RWPE2 (cell line): ENCODE measurements at regions not wholly inside any gene's neighbourhood (a gene's known extent, or its start where the extent isn't known, plus 50 kb on each side); places are given as distances from the start of the nearest gene placed in this dataset.

Experiments
- ATAC-seq: fragments of 200-7000 bp; cut with Tn5 transposase; 3 replicates; pipeline ENCODE4 v1.9.1; 2021; ENCODE audit warnings: low read depth
- DNase-seq: peaks from one replicate; pipeline ENCODE4 v3.0.0-alpha.2; 2020; ENCODE audit warnings: low spot score
- H3K27ac ChIP-seq: fragments of 450-650 bp; 2 replicates; pipeline ENCODE4 v1.5.1; 2017; ENCODE audit warnings: mild to moderate bottlenecking; ENCODE audit not compliant: poor library complexity, severe bottlenecking
- H3K27me3 ChIP-seq: fragments of 250-450 bp; sonication (Bioruptor Pico); 2 replicates; pipeline ENCODE4 v1.5.1; 2021; ENCODE audit warnings: mild to moderate bottlenecking, moderate library complexity; ENCODE audit not compliant: insufficient read depth, poor library complexity, severe bottlenecking
- H3K36me3 ChIP-seq: fragments of 250-450 bp; sonication (Bioruptor Pico); 2 replicates; pipeline ENCODE4 v1.5.1; 2020; ENCODE audit warnings: low read depth, mild to moderate bottlenecking, moderate library complexity
- H3K4me1 ChIP-seq: fragments of 250-450 bp; sonication (Bioruptor Pico); 2 replicates; pipeline ENCODE4 v1.5.1; 2021; ENCODE audit warnings: mild to moderate bottlenecking, moderate library complexity; ENCODE audit not compliant: insufficient read depth, poor library complexity, severe bottlenecking
- H3K4me3 ChIP-seq: fragments of 250-450 bp; sonication (Bioruptor Pico); 2 replicates; pipeline ENCODE4 v1.5.1; 2021; ENCODE audit warnings: mild to moderate bottlenecking, moderate library complexity; ENCODE audit not compliant: severe bottlenecking
- H3K9me3 ChIP-seq: fragments of 250-450 bp; sonication (Bioruptor Pico); 2 replicates; pipeline ENCODE4 v1.5.1; 2021; ENCODE audit warnings: mild to moderate bottlenecking, moderate library complexity; ENCODE audit not compliant: severe bottlenecking
- TF ChIP-seq, protein P1 (sequence below): fragments of 450-650 bp; IDR thresholded peaks from one replicate; pipeline ENCODE4 v1.5.1; 2017; ENCODE audit warnings: mild to moderate bottlenecking, moderate library complexity; ENCODE audit not compliant: poor library complexity, severe bottlenecking

GRCh38 chr6:166683477-166683876, 56.4 kb upstream of the RPS6KA2 start:
- H3K36me3 ChIP-seq: no peaks in the 10 kb centered on the region
- H3K4me3 ChIP-seq: no peak overlapping the region
- ATAC-seq (peak; percentile 63; the same call in 1 of the 3 replicates), DNase-seq (peak; percentile 34)
- H3K9me3 ChIP-seq: no peaks in the 10 kb centered on the region
- H3K4me1 ChIP-seq: peaks cover 9% of the 10 kb centered on the region
- TF ChIP-seq, protein P1, sequence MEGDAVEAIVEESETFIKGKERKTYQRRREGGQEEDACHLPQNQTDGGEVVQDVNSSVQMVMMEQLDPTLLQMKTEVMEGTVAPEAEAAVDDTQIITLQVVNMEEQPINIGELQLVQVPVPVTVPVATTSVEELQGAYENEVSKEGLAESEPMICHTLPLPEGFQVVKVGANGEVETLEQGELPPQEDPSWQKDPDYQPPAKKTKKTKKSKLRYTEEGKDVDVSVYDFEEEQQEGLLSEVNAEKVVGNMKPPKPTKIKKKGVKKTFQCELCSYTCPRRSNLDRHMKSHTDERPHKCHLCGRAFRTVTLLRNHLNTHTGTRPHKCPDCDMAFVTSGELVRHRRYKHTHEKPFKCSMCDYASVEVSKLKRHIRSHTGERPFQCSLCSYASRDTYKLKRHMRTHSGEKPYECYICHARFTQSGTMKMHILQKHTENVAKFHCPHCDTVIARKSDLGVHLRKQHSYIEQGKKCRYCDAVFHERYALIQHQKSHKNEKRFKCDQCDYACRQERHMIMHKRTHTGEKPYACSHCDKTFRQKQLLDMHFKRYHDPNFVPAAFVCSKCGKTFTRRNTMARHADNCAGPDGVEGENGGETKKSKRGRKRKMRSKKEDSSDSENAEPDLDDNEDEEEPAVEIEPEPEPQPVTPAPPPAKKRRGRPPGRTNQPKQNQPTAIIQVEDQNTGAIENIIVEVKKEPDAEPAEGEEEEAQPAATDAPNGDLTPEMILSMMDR: no peak
- no peak overlapping the region for H3K27ac ChIP-seq
- H3K27me3 ChIP-seq: no peaks in the 10 kb centered on the region

GRCh38 chr6:166679566-166679965, 52.5 kb upstream of the RPS6KA2 start:
- no peaks in the 10 kb centered on the region for H3K9me3 ChIP-seq
- peaks cover 9% of the 10 kb centered on the region for H3K4me1 ChIP-seq
- no peak overlapping the region for H3K4me3 ChIP-seq
- TF ChIP-seq, protein P1: no peak
- H3K36me3 ChIP-seq: no peaks in the 10 kb centered on the region
- DNase-seq: peak; percentile 46
- no peaks in the 10 kb centered on the region for H3K27me3 ChIP-seq
- H3K27ac ChIP-seq: no peak overlapping the region
- ATAC-seq: no peak

GRCh38 chr6:166678426-166678825, 51.4 kb upstream of the RPS6KA2 start:
- Histone ChIP-seq H3K4me1 (peaks cover 5% of the 10 kb centered on the region), H3K36me3 (no peaks in the 10 kb centered on the region), H3K27me3 (no peaks in the 10 kb centered on the region), H3K4me3 (no peak overlapping the region), H3K9me3 (no peaks in the 10 kb centered on the region), H3K27ac (no peak overlapping the region)
- DNase-seq: peak; percentile 12
- TF ChIP-seq, protein P1: no peak
- ATAC-seq: peak; percentile 52; the same call in 1 of the 3 replicates

GRCh38 chr6:166677941-166678340, 50.9 kb upstream of the RPS6KA2 start:
- TF ChIP-seq, protein P1: no peak
- Histone ChIP-seq H3K27me3 (no peaks in the 10 kb centered on the region), H3K9me3 (no peaks in the 10 kb centered on the region), H3K4me3 (no peak overlapping the region), H3K27ac (no peak overlapping the region), H3K36me3 (no peaks in the 10 kb centered on the region), H3K4me1 (peaks cover under 1% of the 10 kb centered on the region)
- DNase-seq (no peak), ATAC-seq (no peak)
